Mesenchymal stem cell (in vitro differentiated cells and primary cell): ENCODE measurements at regions not wholly inside any gene's neighbourhood (a gene's known extent, or its start where the extent isn't known, plus 50 kb on each side); places are given as distances from the start of the nearest gene placed in this dataset.

Experiments
- DNase-seq: peaks from one replicate; pipeline ENCODE4 v3.0.0-alpha.2; 2013
- H2AFZ ChIP-seq: one replicate; pipeline ENCODE4 v1.6.1; 2013; ENCODE audit warnings: low read depth, mild to moderate bottlenecking, control low read depth, inconsistent platforms, low read length, moderate library complexity
- H2AK5ac ChIP-seq: 2 replicates; pipeline ENCODE4 v1.6.1; 2013; ENCODE audit warnings: low read length, moderate library complexity, mild to moderate bottlenecking, inconsistent platforms; ENCODE audit not compliant: severe bottlenecking
- H2BK120ac ChIP-seq: one replicate; pipeline ENCODE4 v1.6.1; 2013; ENCODE audit warnings: low read depth, mild to moderate bottlenecking, inconsistent platforms, low read length, moderate library complexity
- H2BK12ac ChIP-seq, 2 experiments: one replicate each; pipeline ENCODE4 v1.6.1; 2013; ENCODE audit warnings: inconsistent platforms in 2 of 2, low read length in 2 of 2, mild to moderate bottlenecking in 2 of 2, moderate library complexity in 2 of 2, control low read depth in 1 of 2
- H2BK15ac ChIP-seq: one replicate; pipeline ENCODE4 v1.6.1; 2013; ENCODE audit warnings: mild to moderate bottlenecking, low read depth, inconsistent platforms; ENCODE audit not compliant: poor library complexity, severe bottlenecking
- H2BK5ac ChIP-seq: 2 replicates; pipeline ENCODE4 v1.6.1; 2013; ENCODE audit warnings: low read depth, mild to moderate bottlenecking, low read length, control low read depth, inconsistent platforms; ENCODE audit not compliant: poor library complexity, severe bottlenecking
- H3K14ac ChIP-seq, 2 experiments: one replicate each; pipeline ENCODE4 v1.6.1; 2013; ENCODE audit warnings: inconsistent platforms in 2 of 2, low read length in 2 of 2, control low read depth in 1 of 2, mild to moderate bottlenecking in 1 of 2, moderate library complexity in 1 of 2
- H3K18ac ChIP-seq, 2 experiments: one replicate each; pipeline ENCODE4 v1.6.1; 2013; ENCODE audit warnings: inconsistent platforms in 2 of 2, low read length in 2 of 2, control low read depth in 1 of 2, low read depth in 1 of 2, mild to moderate bottlenecking in 1 of 2
- H3K23ac ChIP-seq, 2 experiments: one replicate each; pipeline ENCODE4 v1.6.1; 2013; ENCODE audit warnings: inconsistent platforms in 2 of 2, low read length in 2 of 2, mild to moderate bottlenecking in 2 of 2, moderate library complexity in 2 of 2, control low read depth in 1 of 2
- H3K27ac ChIP-seq: 2 replicates; pipeline ENCODE4 v1.5.1; 2013; ENCODE audit warnings: mild to moderate bottlenecking, moderate library complexity, low read length, control low read depth, inconsistent platforms; ENCODE audit not compliant: poor library complexity, severe bottlenecking
- H3K27me3 ChIP-seq, 2 experiments: 2 replicates each; pipeline versions ENCODE4 v1.6.1 to v1.7.0; 2013; ENCODE audit warnings: low read length in 2 of 2, mild to moderate bottlenecking in 2 of 2, moderate library complexity in 2 of 2, control low read depth in 1 of 2, inconsistent platforms in 1 of 2; ENCODE audit not compliant: control insufficient read depth in 1 of 2, insufficient read depth in 1 of 2
- H3K36me3 ChIP-seq, 2 experiments: 2 replicates each; pipeline versions ENCODE4 v1.6.1 to v1.7.0; 2013; ENCODE audit warnings: low read length in 2 of 2, control low read depth in 1 of 2, inconsistent platforms in 1 of 2, low read depth in 1 of 2, mild to moderate bottlenecking in 1 of 2; ENCODE audit not compliant: insufficient read depth in 2 of 2, control insufficient read depth in 1 of 2
- H3K4ac ChIP-seq, 2 experiments: one replicate each; pipeline ENCODE4 v1.6.1; 2013; ENCODE audit warnings: inconsistent platforms in 2 of 2, low read length in 2 of 2, mild to moderate bottlenecking in 2 of 2, moderate library complexity in 2 of 2, control low read depth in 1 of 2, low read depth in 1 of 2
- H3K4me1 ChIP-seq: 2 replicates; pipeline ENCODE4 v1.6.1; 2013; ENCODE audit warnings: low read depth, low read length, control low read depth; ENCODE audit not compliant: control insufficient read depth, insufficient read depth
- H3K4me2 ChIP-seq: 2 replicates; pipeline ENCODE4 v1.6.1; 2013; ENCODE audit warnings: low read length, mild to moderate bottlenecking, inconsistent platforms; ENCODE audit not compliant: poor library complexity, severe bottlenecking
- H3K4me3 ChIP-seq, 2 experiments: 2 replicates each; pipeline versions ENCODE4 v1.5.1 to v1.7.0; 2013; ENCODE audit warnings: low read length in 2 of 2, mild to moderate bottlenecking in 2 of 2, control low read depth in 1 of 2, low read depth in 1 of 2; ENCODE audit not compliant: insufficient read depth in 1 of 2
- H3K79me1 ChIP-seq: replicated peaks from 2 replicates; pipeline ENCODE4 v1.6.1; 2013; ENCODE audit warnings: mild to moderate bottlenecking, control low read depth, low read length, inconsistent platforms; ENCODE audit not compliant: poor library complexity, severe bottlenecking
- H3K9ac ChIP-seq: 2 replicates; pipeline ENCODE4 v1.7.0; 2013; ENCODE audit warnings: mild to moderate bottlenecking, low read length, moderate library complexity
- H3K9me3 ChIP-seq: 2 replicates; pipeline ENCODE4 v1.7.0; 2013; ENCODE audit warnings: mild to moderate bottlenecking, low read length; ENCODE audit not compliant: control insufficient read depth
- H4K8ac ChIP-seq: one replicate; pipeline ENCODE4 v1.6.1; 2013; ENCODE audit warnings: inconsistent platforms, mild to moderate bottlenecking, low read length, moderate library complexity
- H4K91ac ChIP-seq: one replicate; pipeline ENCODE4 v1.6.1; 2013; ENCODE audit warnings: mild to moderate bottlenecking, low read length, inconsistent platforms
- WGBS: methylation state at CpG from one replicate; pipeline ENCODE4 v1.1.7; 2013; ENCODE audit warnings: mixed read lengths; 5-methylcytosine and 5-hydroxymethylcytosine counted together

GRCh38 chr10:36942616-36943015, 182.8 kb upstream of the ANKRD30A start:
- Histone ChIP-seq H3K4me1 (no peaks in the 10 kb centered on the region), H3K23ac (no peak overlapping the region), H2BK12ac (no peak overlapping the region), H3K79me1 (no peaks in the 10 kb centered on the region), H2BK5ac (no peak overlapping the region), H3K9ac (no peak overlapping the region), H2AK5ac (no peak overlapping the region), H3K4me2 (no peak overlapping the region), H3K9me3 (peaks cover 3% of the 10 kb centered on the region), H2BK15ac (no peak overlapping the region), H4K8ac (no peak overlapping the region), H2BK120ac (no peak overlapping the region), H4K91ac (no peak overlapping the region), H3K4ac (no peak overlapping the region), H3K36me3 (no peaks in the 10 kb centered on the region), H3K4me3 (no peak overlapping the region), H2AFZ (no peak overlapping the region), H3K18ac (no peak overlapping the region), H3K14ac (no peak overlapping the region), H3K27ac (no peak overlapping the region), H3K27me3 (no peaks in the 10 kb centered on the region)
- DNase-seq, result no peak
- WGBS, result 75% methylated on average over 8 of the region's 8 CpGs

- no peak overlapping the region for H3K14ac ChIP-seq
- H2BK120ac ChIP-seq, result no peak overlapping the region
- no peak overlapping the region for H3K9ac ChIP-seq
- no peaks in the 10 kb centered on the region for H3K4me1 ChIP-seq
- H3K79me1 ChIP-seq, result no peaks in the 10 kb centered on the region
- no peak overlapping the region for H2AK5ac ChIP-seq
- no peak overlapping the region for H2BK15ac ChIP-seq
- no peak overlapping the region for H2BK5ac ChIP-seq
- no peak overlapping the region for H2AFZ ChIP-seq
- no peaks in the 10 kb centered on the region for H3K36me3 ChIP-seq
- H4K8ac ChIP-seq, result no peak overlapping the region
- H2BK12ac ChIP-seq, result no peak overlapping the region
- DNase-seq, result no peak
- no peak overlapping the region for H3K4ac ChIP-seq
- no peak overlapping the region for H3K27ac ChIP-seq
- no peaks in the 10 kb centered on the region for H3K9me3 ChIP-seq
- no CpG with 5 or more reads among the region's 2 CpGs for WGBS
- no peak overlapping the region for H3K23ac ChIP-seq
- no peaks in the 10 kb centered on the region for H3K27me3 ChIP-seq
- H3K18ac ChIP-seq, result no peak overlapping the region
- no peak overlapping the region for H3K4me2 ChIP-seq
- H3K4me3 ChIP-seq, result no peak overlapping the region
- H4K91ac ChIP-seq, result no peak overlapping the region
Measured at GRCh38 chr10:36903040-36903439, 222.4 kb upstream of the ANKRD30A start.

GRCh38 chr10:36899652-36900051, 225.7 kb upstream of the ANKRD30A start:
- Histone ChIP-seq H2BK12ac (no peak overlapping the region), H3K4ac (no peak overlapping the region), H3K4me3 (no peak overlapping the region), H3K27ac (no peak overlapping the region), H2BK120ac (no peak overlapping the region), H3K14ac (no peak overlapping the region), H3K27me3 (no peaks in the 10 kb centered on the region), H3K18ac (no peak overlapping the region), H4K8ac (no peak overlapping the region), H3K9ac (no peak overlapping the region), H3K36me3 (no peaks in the 10 kb centered on the region), H3K79me1 (no peaks in the 10 kb centered on the region), H3K9me3 (no peaks in the 10 kb centered on the region), H2AFZ (no peak overlapping the region), H2AK5ac (no peak overlapping the region), H4K91ac (no peak overlapping the region), H3K4me2 (no peak overlapping the region), H2BK5ac (no peak overlapping the region), H3K4me1 (no peaks in the 10 kb centered on the region), H3K23ac (no peak overlapping the region), H2BK15ac (no peak overlapping the region)
- 53% methylated on average over 5 of the region's 5 CpGs for WGBS
- no peak for DNase-seq

- Histone ChIP-seq H2AFZ (no peak overlapping the region), H3K4me2 (no peak overlapping the region), H3K18ac (no peak overlapping the region), H3K4ac (no peak overlapping the region), H4K91ac (no peak overlapping the region), H2BK15ac (no peak overlapping the region), H4K8ac (no peak overlapping the region), H2BK5ac (no peak overlapping the region), H3K79me1 (no peaks in the 10 kb centered on the region), H3K4me1 (peaks cover 2% of the 10 kb centered on the region), H3K27ac (no peak overlapping the region), H3K36me3 (no peaks in the 10 kb centered on the region), H2BK120ac (no peak overlapping the region), H3K23ac (no peak overlapping the region), H3K9me3 (no peaks in the 10 kb centered on the region), H3K9ac (no peak overlapping the region), H3K14ac (no peak overlapping the region), H2BK12ac (no peak overlapping the region), H3K4me3 (no peak overlapping the region), H3K27me3 (peaks cover 0 to 3% of the 10 kb centered on the region in 2 experiments), H2AK5ac (no peak overlapping the region)
- WGBS, result 34% methylated on average over 5 of the region's 6 CpGs
- DNase-seq, result peak; percentile 17
Measured at GRCh38 chr10:36888925-36889573, 236.3 kb upstream of the ANKRD30A start.
